Epithelial cell of esophagus (primary cell): ENCODE measurements at regions not wholly inside any gene's neighbourhood (a gene's known extent, or its start where the extent isn't known, plus 50 kb on each side); places are given as distances from the start of the nearest gene placed in this dataset.

Source experiments
- DNase-seq: peaks from one replicate; pipeline ENCODE4 v3.0.0; 2010; ENCODE audit warnings: low read depth
- H3K4me3 ChIP-seq: 2 replicates; pipeline ENCODE4 v1.5.1; 2011; ENCODE audit warnings: mild to moderate bottlenecking, low read length, control low read depth
- CTCF ChIP-seq: IDR thresholded peaks from 2 replicates; pipeline ENCODE4 v1.5.1; 2011; ENCODE audit warnings: low read depth, mild to moderate bottlenecking, low read length, control low read depth, inconsistent platforms; ENCODE audit not compliant: insufficient read depth; ENCODE audit errors: missing control alignments

DNA sequence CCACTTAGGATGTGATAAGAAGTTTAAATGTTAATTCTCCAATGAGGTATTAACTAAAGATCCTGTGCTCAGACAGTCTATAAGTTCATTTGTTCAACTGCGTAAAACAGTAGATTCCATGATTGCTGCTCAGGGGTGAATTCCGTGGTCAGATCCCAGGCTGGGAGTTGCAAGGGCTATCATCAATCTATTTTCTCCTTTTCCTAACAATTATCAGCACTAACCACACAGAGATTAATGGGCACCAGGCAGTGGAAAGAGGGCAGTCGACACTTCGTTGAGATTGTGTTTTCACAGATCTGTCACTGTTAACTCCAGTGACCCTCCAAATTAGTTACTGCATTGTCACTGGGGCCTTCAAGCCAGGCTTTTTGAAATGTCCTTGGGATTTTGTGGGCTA is 154.1 kb upstream of the SPRED2 start:
- no peak for DNase-seq
- H3K4me3 ChIP-seq, result no peak overlapping the region
- TF ChIP-seq CTCF, result no peak

GRCh38 chr2:65583061-65583460 is 150.7 kb upstream of the SPRED2 start:
- H3K4me3 ChIP-seq, result no peak overlapping the region
- no peak for DNase-seq
- no peak for TF ChIP-seq CTCF

- H3K4me3 ChIP-seq, result no peak overlapping the region
- no peak for TF ChIP-seq CTCF
- no peak for DNase-seq
These were observed 150.0 kb upstream of the SPRED2 start for GRCh38 chr2:65582364-65582763.

GRCh38 chr2:65580824-65581223 is 148.4 kb upstream of the SPRED2 start:
- no peak for DNase-seq
- no peak overlapping the region for H3K4me3 ChIP-seq
- TF ChIP-seq CTCF, result no peak

DNA sequence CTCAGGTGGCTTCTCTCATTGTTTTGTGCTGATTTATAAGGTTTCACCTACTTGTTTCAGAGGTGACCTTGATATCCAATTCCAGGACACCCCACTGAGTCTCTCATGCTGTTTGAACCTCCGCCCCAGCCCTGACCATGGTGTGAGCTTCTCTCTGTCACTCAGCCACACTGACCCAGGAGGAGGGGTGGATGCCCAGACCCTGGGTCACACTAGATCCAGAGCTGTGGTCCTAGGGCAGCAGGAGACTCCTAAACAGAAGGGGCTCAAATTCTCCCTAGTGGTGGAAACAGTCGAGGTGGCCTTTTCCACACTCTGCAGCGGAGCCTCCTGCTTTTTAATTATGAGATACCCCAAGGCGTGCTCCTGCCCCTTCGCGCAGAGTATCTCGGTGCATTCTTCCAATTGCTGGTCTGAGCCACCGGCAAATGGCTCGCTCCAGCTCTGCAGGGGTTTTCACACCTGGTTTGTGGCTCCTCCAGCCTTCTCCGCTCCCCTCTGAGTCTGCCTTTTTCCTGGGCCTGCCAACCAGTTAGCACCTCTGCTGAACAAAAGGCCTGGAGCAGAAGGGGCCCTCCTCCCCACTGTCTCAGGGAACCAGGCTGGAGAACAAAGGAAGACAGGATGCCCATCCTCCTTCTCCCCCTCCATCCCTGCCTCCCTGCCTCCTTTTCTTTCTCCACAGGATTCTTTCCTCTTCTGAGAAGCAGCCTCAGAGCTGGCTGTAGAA is 147.3 kb upstream of the SPRED2 start:
- H3K4me3 ChIP-seq, result no peak overlapping the region
- no peak for TF ChIP-seq CTCF
- DNase-seq, result no peak

GRCh38 chr2:65577654-65578053 is 145.3 kb upstream of the SPRED2 start:
- no peak for DNase-seq
- TF ChIP-seq CTCF, result no peak
- no peak overlapping the region for H3K4me3 ChIP-seq

- TF ChIP-seq CTCF, result no peak
- peak; percentile 93 for DNase-seq
- no peak overlapping the region for H3K4me3 ChIP-seq
These were observed 144.6 kb upstream of the SPRED2 start for GRCh38 chr2:65576861-65577601.
